Panc1 (cell line): ENCODE measurements at regions not wholly inside any gene's neighbourhood (a gene's known extent, or its start where the extent isn't known, plus 50 kb on each side); places are given as distances from the start of the nearest gene placed in this dataset.

Experiments
- ATAC-seq: fragments of 200-7000 bp; cut with Tn5 transposase; 2 replicates; pipeline ENCODE4 v1.9.1; 2020; ENCODE audit warnings: mild to moderate bottlenecking, moderate library complexity
- BruUV-seq: library from RNA; stranded (reverse); fragments of 400-500 nt; replicated peaks from 2 replicates; lab custom pipeline; 2021; lab: Mats Ljungman, UMichigan
- CTCF ChIA-PET: fragments of 300-600 bp; sonication (Branson Sonifier 250); formaldehyde crosslinking; loops from one replicate; lab custom pipeline; 2022; ENCODE audit warnings: antibody characterized with exemption; lab: Charles Lee
- POLR2A ChIA-PET: fragments of 300-600 bp; sonication (Branson Sonifier 250); formaldehyde crosslinking; loops from one replicate; lab custom pipeline; 2022; ENCODE audit warnings: antibody characterized with exemption; lab: Charles Lee
- DNase-seq: peaks from one replicate; pipeline ENCODE4 v3.0.0-alpha.2; 2010; ENCODE audit warnings: low read depth, low spot score
- H3K27ac ChIP-seq: 2 replicates; pipeline ENCODE4 v1.5.1; 2011; ENCODE audit warnings: mild to moderate bottlenecking, low read length, inconsistent platforms
- H3K27me3 ChIP-seq: fragments of 200-500 bp; sonication (Bioruptor generic); 2 replicates; pipeline ENCODE4 v1.6.0; 2014; ENCODE audit warnings: low read length, inconsistent platforms; ENCODE audit not compliant: control insufficient read depth, insufficient read depth
- H3K36me3 ChIP-seq: fragments of 200-500 bp; sonication (Bioruptor generic); 2 replicates; pipeline ENCODE4 v1.5.1; 2014; ENCODE audit warnings: inconsistent platforms, mild to moderate bottlenecking, low read length, moderate library complexity; ENCODE audit not compliant: control insufficient read depth, insufficient read depth
- H3K4me1 ChIP-seq: 2 replicates; pipeline ENCODE4 v1.5.1; 2011; ENCODE audit warnings: inconsistent platforms, mild to moderate bottlenecking, low read length, moderate library complexity; ENCODE audit not compliant: control insufficient read depth, insufficient read depth
- H3K4me3 ChIP-seq, 2 experiments: 2 replicates each; pipeline ENCODE4 v1.5.1; 2011 to 2012; ENCODE audit warnings: low read depth in 2 of 2, low read length in 2 of 2, mild to moderate bottlenecking in 2 of 2, inconsistent platforms in 1 of 2, moderate library complexity in 1 of 2
- H3K9me3 ChIP-seq: fragments of 200-500 bp; sonication (Bioruptor generic); 2 replicates; pipeline ENCODE4 v1.5.1; 2014; ENCODE audit warnings: low read depth, mild to moderate bottlenecking, inconsistent platforms, low read length, moderate library complexity; ENCODE audit not compliant: control insufficient read depth, insufficient read depth
- POLR2AphosphoS5 ChIP-seq: IDR thresholded peaks from 2 replicates; pipeline ENCODE4 v1.6.1; 2012; ENCODE audit warnings: mild to moderate bottlenecking, low read depth, low read length, moderate library complexity
- SIN3A ChIP-seq: IDR thresholded peaks from 2 replicates; pipeline ENCODE4 v1.6.1; 2012; ENCODE audit warnings: low read depth, mild to moderate bottlenecking, low read length, moderate library complexity, borderline replicate concordance; ENCODE audit not compliant: insufficient read depth
- TCF7L2 ChIP-seq: IDR thresholded peaks from 2 replicates; pipeline ENCODE4 v1.6.1; 2011; ENCODE audit warnings: mild to moderate bottlenecking, low read depth, low read length, inconsistent platforms
- in situ Hi-C: cut with HindIII; loops from 2 replicates; pipeline ENCODE4 v1.10.0; 2016; ENCODE audit warnings: low sequenced_read_pairs, low pct_unique_long_range_greater_than_20kb
- intact Hi-C: fragments of 100-400 bp; cut with micrococcal nuclease; formaldehyde crosslinking; loops from one replicate; pipeline ENCODE4 v1.10.0; 2022; ENCODE audit not compliant: unreplicated experiment
- TF ChIP-seq, protein P1 (sequence below): fragments of 450-650 bp; IDR thresholded peaks from 2 replicates; pipeline ENCODE4 v1.5.1; 2017; ENCODE audit warnings: mild to moderate bottlenecking
- TF ChIP-seq, protein P2 (sequence below), 2 experiments: IDR thresholded peaks; 2 replicates each; pipeline ENCODE4 v1.6.1; 2011 to 2012; ENCODE audit warnings: low read depth in 2 of 2, control low read depth in 1 of 2, low read length in 1 of 2, mild to moderate bottlenecking in 1 of 2, moderate library complexity in 1 of 2; ENCODE audit not compliant: insufficient read depth in 1 of 2

DNA sequence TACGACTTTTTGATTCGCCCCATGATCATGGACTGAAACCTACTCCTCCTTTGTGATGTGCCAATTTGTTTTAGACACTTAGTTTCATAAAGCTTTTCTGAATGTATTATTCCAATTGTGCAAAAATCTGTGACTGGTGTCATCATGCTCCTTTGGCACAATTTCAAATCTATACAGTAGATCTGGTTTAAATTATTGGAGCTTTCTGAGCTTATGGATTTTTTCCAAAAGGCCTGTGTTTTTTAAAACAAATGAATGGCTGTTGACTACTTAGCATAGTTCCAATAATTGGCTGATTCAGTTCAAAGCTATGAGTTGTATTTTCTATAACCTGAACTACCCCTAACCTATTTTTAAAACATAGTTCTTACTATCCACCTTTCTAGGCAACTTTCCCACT is 282.7 kb downstream of the CNTN3 start:
- H3K36me3 ChIP-seq: no peaks in the 10 kb centered on the region
- POLR2A ChIA-PET: no interaction called here
- H3K4me3 ChIP-seq: no peak overlapping the region
- CTCF ChIA-PET: no interaction called here
- H3K27me3 ChIP-seq: no peaks in the 10 kb centered on the region
- no peak for TF ChIP-seq SIN3A
- TF ChIP-seq, protein P1, sequence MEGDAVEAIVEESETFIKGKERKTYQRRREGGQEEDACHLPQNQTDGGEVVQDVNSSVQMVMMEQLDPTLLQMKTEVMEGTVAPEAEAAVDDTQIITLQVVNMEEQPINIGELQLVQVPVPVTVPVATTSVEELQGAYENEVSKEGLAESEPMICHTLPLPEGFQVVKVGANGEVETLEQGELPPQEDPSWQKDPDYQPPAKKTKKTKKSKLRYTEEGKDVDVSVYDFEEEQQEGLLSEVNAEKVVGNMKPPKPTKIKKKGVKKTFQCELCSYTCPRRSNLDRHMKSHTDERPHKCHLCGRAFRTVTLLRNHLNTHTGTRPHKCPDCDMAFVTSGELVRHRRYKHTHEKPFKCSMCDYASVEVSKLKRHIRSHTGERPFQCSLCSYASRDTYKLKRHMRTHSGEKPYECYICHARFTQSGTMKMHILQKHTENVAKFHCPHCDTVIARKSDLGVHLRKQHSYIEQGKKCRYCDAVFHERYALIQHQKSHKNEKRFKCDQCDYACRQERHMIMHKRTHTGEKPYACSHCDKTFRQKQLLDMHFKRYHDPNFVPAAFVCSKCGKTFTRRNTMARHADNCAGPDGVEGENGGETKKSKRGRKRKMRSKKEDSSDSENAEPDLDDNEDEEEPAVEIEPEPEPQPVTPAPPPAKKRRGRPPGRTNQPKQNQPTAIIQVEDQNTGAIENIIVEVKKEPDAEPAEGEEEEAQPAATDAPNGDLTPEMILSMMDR: no peak
- no peak for TF ChIP-seq POLR2AphosphoS5
- TF ChIP-seq, protein P2, sequence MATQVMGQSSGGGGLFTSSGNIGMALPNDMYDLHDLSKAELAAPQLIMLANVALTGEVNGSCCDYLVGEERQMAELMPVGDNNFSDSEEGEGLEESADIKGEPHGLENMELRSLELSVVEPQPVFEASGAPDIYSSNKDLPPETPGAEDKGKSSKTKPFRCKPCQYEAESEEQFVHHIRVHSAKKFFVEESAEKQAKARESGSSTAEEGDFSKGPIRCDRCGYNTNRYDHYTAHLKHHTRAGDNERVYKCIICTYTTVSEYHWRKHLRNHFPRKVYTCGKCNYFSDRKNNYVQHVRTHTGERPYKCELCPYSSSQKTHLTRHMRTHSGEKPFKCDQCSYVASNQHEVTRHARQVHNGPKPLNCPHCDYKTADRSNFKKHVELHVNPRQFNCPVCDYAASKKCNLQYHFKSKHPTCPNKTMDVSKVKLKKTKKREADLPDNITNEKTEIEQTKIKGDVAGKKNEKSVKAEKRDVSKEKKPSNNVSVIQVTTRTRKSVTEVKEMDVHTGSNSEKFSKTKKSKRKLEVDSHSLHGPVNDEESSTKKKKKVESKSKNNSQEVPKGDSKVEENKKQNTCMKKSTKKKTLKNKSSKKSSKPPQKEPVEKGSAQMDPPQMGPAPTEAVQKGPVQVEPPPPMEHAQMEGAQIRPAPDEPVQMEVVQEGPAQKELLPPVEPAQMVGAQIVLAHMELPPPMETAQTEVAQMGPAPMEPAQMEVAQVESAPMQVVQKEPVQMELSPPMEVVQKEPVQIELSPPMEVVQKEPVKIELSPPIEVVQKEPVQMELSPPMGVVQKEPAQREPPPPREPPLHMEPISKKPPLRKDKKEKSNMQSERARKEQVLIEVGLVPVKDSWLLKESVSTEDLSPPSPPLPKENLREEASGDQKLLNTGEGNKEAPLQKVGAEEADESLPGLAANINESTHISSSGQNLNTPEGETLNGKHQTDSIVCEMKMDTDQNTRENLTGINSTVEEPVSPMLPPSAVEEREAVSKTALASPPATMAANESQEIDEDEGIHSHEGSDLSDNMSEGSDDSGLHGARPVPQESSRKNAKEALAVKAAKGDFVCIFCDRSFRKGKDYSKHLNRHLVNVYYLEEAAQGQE (IDR thresholded peaks at IDR 0.05; ENCODE audit: insufficient read depth in 1 of 2, low read depth in 2 of 2, low read length in 1 of 2): no peak
- TF ChIP-seq TCF7L2: no peak
- ATAC-seq: no peak
- H3K4me1 ChIP-seq: no peaks in the 10 kb centered on the region
- H3K27ac ChIP-seq: no peak overlapping the region
- no TSS peak for BruUV-seq
- H3K9me3 ChIP-seq: no peaks in the 10 kb centered on the region
- in situ Hi-C loops: no loop called here
- intact Hi-C loops: no loop called here
- no peak for DNase-seq

DNA sequence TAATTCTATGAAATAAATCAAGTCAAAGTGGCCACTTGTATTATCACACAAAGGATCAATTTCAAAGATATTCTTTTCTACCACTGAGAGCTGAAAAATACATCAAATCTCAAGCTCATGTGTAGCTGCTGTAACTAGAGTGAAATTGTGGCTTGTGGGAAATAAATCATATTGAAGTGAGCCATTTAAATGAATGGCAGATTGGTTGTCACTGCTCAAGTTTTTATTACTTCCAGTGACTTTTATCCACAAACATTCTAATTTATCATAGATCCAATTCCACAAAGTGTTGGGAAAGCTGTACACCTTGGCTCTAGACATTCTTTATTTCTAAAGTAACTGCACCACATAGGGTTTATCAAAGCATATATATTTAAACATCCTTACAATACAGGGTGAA is 285.4 kb downstream of the CNTN3 start:
- Histone ChIP-seq H3K9me3 (no peaks in the 10 kb centered on the region), H3K27me3 (no peaks in the 10 kb centered on the region), H3K27ac (no peak overlapping the region), H3K4me1 (no peaks in the 10 kb centered on the region), H3K36me3 (no peaks in the 10 kb centered on the region), H3K4me3 (no peak overlapping the region)
- POLR2A ChIA-PET: no interaction called here
- TF ChIP-seq, protein P1: no peak
- no peak for TF ChIP-seq SIN3A
- no peak for TF ChIP-seq TCF7L2
- TF ChIP-seq POLR2AphosphoS5: no peak
- TF ChIP-seq, protein P2 (IDR thresholded peaks at IDR 0.05; ENCODE audit: insufficient read depth in 1 of 2, low read depth in 2 of 2, low read length in 1 of 2): no peak
- ATAC-seq: no peak
- CTCF ChIA-PET: no interaction called here
- no TSS peak for BruUV-seq
- in situ Hi-C loops (no loop called here), intact Hi-C loops (no loop called here)
- DNase-seq: no peak
